Mucosa of descending colon (tissue), 3 donors: ENCODE measurements at regions not wholly inside any gene's neighbourhood (a gene's known extent, or its start where the extent isn't known, plus 50 kb on each side); places are given as distances from the start of the nearest gene placed in this dataset.
"Not testable (repeated sequence)": the region's sequence is repeated elsewhere in the genome, so short reads cannot be mapped to it uniquely, and the experiment has no call there.

ENCODE experiments used
- ATAC-seq: fragments of 200-7000 bp; cut with Tn5 transposase; one replicate; pipeline ENCODE4 v1.9.1; 2020; ENCODE audit warnings: mild to moderate bottlenecking, moderate library complexity
- DNase-seq, 3 donors: peaks; one replicate each; pipeline ENCODE4 v3.0.0-alpha.2; 2020
- H3K36me3 ChIP-seq: fragments of 200-600 bp; one replicate; pipeline ENCODE4 v1.8.0; 2021; ENCODE audit warnings: low read depth, mild to moderate bottlenecking
- H3K4me1 ChIP-seq: fragments of 200-600 bp; one replicate; pipeline ENCODE4 v1.8.0; 2021; ENCODE audit warnings: low read depth, mild to moderate bottlenecking
- H3K4me3 ChIP-seq: fragments of 200-600 bp; one replicate; pipeline ENCODE4 v1.8.0; 2021; ENCODE audit warnings: mild to moderate bottlenecking
- H3K9me3 ChIP-seq: fragments of 200-600 bp; one replicate; pipeline ENCODE4 v1.8.0; 2021; ENCODE audit warnings: mild to moderate bottlenecking
- intact Hi-C, 2 donors: fragments of 100-400 bp; cut with DNase I in 1 of 2; cut with micrococcal nuclease in 1 of 2; formaldehyde crosslinking; loops; one replicate each; pipeline versions ENCODE4 v1.11.0 to v1.11.1; 2022; cut with DNase I, micrococcal nuclease
- TF ChIP-seq, protein P1 (sequence below): fragments of 200-600 bp; IDR thresholded peaks from one replicate; pipeline ENCODE4 v1.8.0; 2022; ENCODE audit warnings: antibody characterized with exemption, mild to moderate bottlenecking
- donor health status: DM: no; HTN: no; CAD: no; lungs with moderate emphysema.
- donor health status: DM: no; HTN: no; CAD: no.
- donor health status: DM: no; HTN: yes; CAD: no.

DNA sequence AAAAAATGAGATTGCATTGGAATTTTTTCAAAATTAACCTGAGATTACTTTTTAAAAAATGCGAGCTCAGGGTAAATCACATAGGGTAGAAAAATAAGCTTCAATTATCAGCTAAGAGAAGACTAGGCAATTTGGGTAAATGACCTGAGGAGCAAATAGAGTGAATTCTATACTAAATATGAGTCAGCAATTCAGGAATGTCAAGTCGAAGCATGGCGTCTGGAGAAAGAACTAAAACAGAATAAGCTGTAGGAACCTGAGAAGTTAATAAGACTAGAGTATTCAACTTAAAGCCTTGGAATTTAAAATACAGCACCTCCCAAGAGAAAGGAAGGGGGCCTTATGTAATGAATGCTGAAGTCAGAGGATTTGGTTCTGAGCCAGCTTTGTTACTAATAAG lies 487.0 kb downstream of the SUCLG1 start:
- Histone ChIP-seq H3K9me3 (no peaks in the 10 kb centered on the region), H3K36me3 (no peaks in the 10 kb centered on the region), H3K4me3 (no peak overlapping the region), H3K4me1 (no peaks in the 10 kb centered on the region)
- DNase-seq (no peak), ATAC-seq (no peak)
- intact Hi-C loops: no loop called here
- TF ChIP-seq, protein P1, sequence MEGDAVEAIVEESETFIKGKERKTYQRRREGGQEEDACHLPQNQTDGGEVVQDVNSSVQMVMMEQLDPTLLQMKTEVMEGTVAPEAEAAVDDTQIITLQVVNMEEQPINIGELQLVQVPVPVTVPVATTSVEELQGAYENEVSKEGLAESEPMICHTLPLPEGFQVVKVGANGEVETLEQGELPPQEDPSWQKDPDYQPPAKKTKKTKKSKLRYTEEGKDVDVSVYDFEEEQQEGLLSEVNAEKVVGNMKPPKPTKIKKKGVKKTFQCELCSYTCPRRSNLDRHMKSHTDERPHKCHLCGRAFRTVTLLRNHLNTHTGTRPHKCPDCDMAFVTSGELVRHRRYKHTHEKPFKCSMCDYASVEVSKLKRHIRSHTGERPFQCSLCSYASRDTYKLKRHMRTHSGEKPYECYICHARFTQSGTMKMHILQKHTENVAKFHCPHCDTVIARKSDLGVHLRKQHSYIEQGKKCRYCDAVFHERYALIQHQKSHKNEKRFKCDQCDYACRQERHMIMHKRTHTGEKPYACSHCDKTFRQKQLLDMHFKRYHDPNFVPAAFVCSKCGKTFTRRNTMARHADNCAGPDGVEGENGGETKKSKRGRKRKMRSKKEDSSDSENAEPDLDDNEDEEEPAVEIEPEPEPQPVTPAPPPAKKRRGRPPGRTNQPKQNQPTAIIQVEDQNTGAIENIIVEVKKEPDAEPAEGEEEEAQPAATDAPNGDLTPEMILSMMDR: no peak

- intact Hi-C loops: no loop called here
- Histone ChIP-seq H3K9me3 (no peaks in the 10 kb centered on the region), H3K4me3 (no peak overlapping the region), H3K36me3 (no peaks in the 10 kb centered on the region), H3K4me1 (no peaks in the 10 kb centered on the region)
- ATAC-seq (no peak), DNase-seq (no peak)
- TF ChIP-seq, protein P1: no peak
These were observed 487.5 kb downstream of the SUCLG1 start for GRCh38 chr2:83971547-83971946.

GRCh38 chr2:83970217-83970929 lies 488.7 kb downstream of the SUCLG1 start:
- intact Hi-C loops: no loop called here

GRCh38 chr2:83969085-83969484 lies 490.0 kb downstream of the SUCLG1 start:
- intact Hi-C loops: no loop called here
- TF ChIP-seq, protein P1: no peak
- no peaks in the 10 kb centered on the region for H3K4me1 ChIP-seq
- no peak overlapping the region for H3K4me3 ChIP-seq
- no peak for ATAC-seq
- H3K9me3 ChIP-seq: no peaks in the 10 kb centered on the region
- no peak for DNase-seq
- H3K36me3 ChIP-seq: no peaks in the 10 kb centered on the region

More at GRCh38 chr2:83970217-83970929, 488.7 kb downstream of the SUCLG1 start:
- no peaks in the 10 kb centered on the region for H3K36me3 ChIP-seq
- no peaks in the 10 kb centered on the region for H3K4me1 ChIP-seq
- TF ChIP-seq, protein P1: no peak
- H3K4me3 ChIP-seq: no peak overlapping the region
- ATAC-seq: no peak
- DNase-seq: no peak
- no peaks in the 10 kb centered on the region for H3K9me3 ChIP-seq

GRCh38 chr2:83967854-83968253 lies 491.2 kb downstream of the SUCLG1 start:
- TF ChIP-seq, protein P1: no peak
- DNase-seq (no peak), ATAC-seq (no peak)
- intact Hi-C loops: no loop called here
- Histone ChIP-seq H3K4me1 (no peaks in the 10 kb centered on the region), H3K36me3 (no peaks in the 10 kb centered on the region), H3K9me3 (no peaks in the 10 kb centered on the region), H3K4me3 (no peak overlapping the region)

GRCh38 chr2:83966946-83967345 lies 492.1 kb downstream of the SUCLG1 start:
- DNase-seq, H3K4me3 ChIP-seq, ATAC-seq, H3K36me3 ChIP-seq, H3K4me1 ChIP-seq, H3K9me3 ChIP-seq, intact Hi-C loops: not testable (repeated sequence)
